GM11168 (cell line): ENCODE measurements at regions not wholly inside any gene's neighbourhood (a gene's known extent, or its start where the extent isn't known, plus 50 kb on each side); places are given as distances from the start of the nearest gene placed in this dataset.

ENCODE experiments used
- in situ Hi-C: fragments of 300-500 bp; cut with MboI; formaldehyde crosslinking; loops from one replicate; pipeline ENCODE4 v1.12.0; 2022; ENCODE audit warnings: low sequenced_read_pairs; ENCODE audit not compliant: unreplicated experiment

- in situ Hi-C loops, result no loop called here
Observed at GRCh38 chr2:129302106-129302505, 677.4 kb upstream of the RAB6C start.

GRCh38 chr2:129302561-129303183 lies 676.8 kb upstream of the RAB6C start:
- in situ Hi-C loops, result no loop called here

GRCh38 chr2:129314120-129314519 lies 665.3 kb upstream of the RAB6C start:
- in situ Hi-C loops, result no loop called here

- in situ Hi-C loops, result no loop called here
Observed at GRCh38 chr2:129318581-129319421, 660.7 kb upstream of the RAB6C start.

- in situ Hi-C loops, result no loop called here
Observed at GRCh38 chr2:129319422-129319717, 660.1 kb upstream of the RAB6C start.

GRCh38 chr2:129320288-129320687 lies 659.2 kb upstream of the RAB6C start:
- in situ Hi-C loops, result no loop called here

GRCh38 chr2:129324349-129324748 lies 655.1 kb upstream of the RAB6C start:
- in situ Hi-C loops, result no loop called here

- in situ Hi-C loops, result no loop called here
Observed at GRCh38 chr2:129325151-129325550, 654.3 kb upstream of the RAB6C start.

- in situ Hi-C loops, result no loop called here
Observed at GRCh38 chr2:129329574-129329973, 649.9 kb upstream of the RAB6C start.

- in situ Hi-C loops, result no loop called here
Observed at GRCh38 chr2:129330504-129330903, 649.0 kb upstream of the RAB6C start.

GRCh38 chr2:129331638-129332037 lies 647.8 kb upstream of the RAB6C start:
- in situ Hi-C loops, result no loop called here

- in situ Hi-C loops, result no loop called here
Observed at GRCh38 chr2:129334128-129334527, 645.3 kb upstream of the RAB6C start.

- in situ Hi-C loops, result no loop called here
Observed at GRCh38 chr2:129334696-129335410, 644.6 kb upstream of the RAB6C start.

- in situ Hi-C loops, result no loop called here
Observed at GRCh38 chr2:129336276-129336675, 643.2 kb upstream of the RAB6C start.

GRCh38 chr2:129337076-129337475 lies 642.4 kb upstream of the RAB6C start:
- in situ Hi-C loops, result no loop called here

GRCh38 chr2:129345540-129345939 lies 633.9 kb upstream of the RAB6C start:
- in situ Hi-C loops, result no loop called here

- in situ Hi-C loops, result no loop called here
Observed at GRCh38 chr2:129347486-129348217, 631.8 kb upstream of the RAB6C start.

- in situ Hi-C loops, result no loop called here
Observed at GRCh38 chr2:129354631-129355030, 624.8 kb upstream of the RAB6C start.

- in situ Hi-C loops, result no loop called here
Observed at GRCh38 chr2:129361688-129362087, 617.8 kb upstream of the RAB6C start.

- in situ Hi-C loops, result no loop called here
Observed at GRCh38 chr2:129366263-129366662, 613.2 kb upstream of the RAB6C start.

GRCh38 chr2:129367107-129367506 lies 612.4 kb upstream of the RAB6C start:
- in situ Hi-C loops, result no loop called here
